HUES6 (cell line): ENCODE measurements at regions not wholly inside any gene's neighbourhood (a gene's known extent, or its start where the extent isn't known, plus 50 kb on each side); places are given as distances from the start of the nearest gene placed in this dataset.

Source experiments
- H3K27ac ChIP-seq: 2 replicates; pipeline ENCODE4 v1.7.0; 2013; ENCODE audit warnings: low read depth, mild to moderate bottlenecking, low read length, inconsistent platforms
- H3K27me3 ChIP-seq: 2 replicates; pipeline ENCODE4 v1.6.1; 2013; ENCODE audit warnings: low read length; ENCODE audit not compliant: control insufficient read depth, insufficient read depth
- H3K36me3 ChIP-seq: 2 replicates; pipeline ENCODE4 v1.6.1; 2013; ENCODE audit warnings: low read length; ENCODE audit not compliant: control insufficient read depth, insufficient read depth
- H3K4me1 ChIP-seq: 2 replicates; pipeline ENCODE4 v1.6.1; 2013; ENCODE audit warnings: low read length; ENCODE audit not compliant: control insufficient read depth, insufficient read depth
- H3K4me3 ChIP-seq: 2 replicates; pipeline ENCODE4 v1.5.1; 2013; ENCODE audit warnings: low read depth, low read length
- H3K9ac ChIP-seq: one replicate; pipeline ENCODE4 v1.6.1; 2013; ENCODE audit warnings: mild to moderate bottlenecking, low read length
- H3K9me3 ChIP-seq: 2 replicates; pipeline ENCODE4 v1.6.1; 2013; ENCODE audit warnings: low read depth, low read length; ENCODE audit not compliant: control insufficient read depth, insufficient read depth

- no peak overlapping the region for H3K4me3 ChIP-seq
- H3K36me3 ChIP-seq, result no peaks in the 10 kb centered on the region
- no peaks in the 10 kb centered on the region for H3K4me1 ChIP-seq
- H3K9me3 ChIP-seq, result no peaks in the 10 kb centered on the region
- no peak overlapping the region for H3K9ac ChIP-seq
- no peaks in the 10 kb centered on the region for H3K27me3 ChIP-seq
- no peak overlapping the region for H3K27ac ChIP-seq
Measured at GRCh38 chr15:79186616-79187015, 95.9 kb upstream of the ANKRD34C start.

- Histone ChIP-seq H3K9ac (no peak overlapping the region), H3K4me3 (no peak overlapping the region)
Measured at GRCh38 chr15:79185199-79185598, 94.6 kb upstream of the RASGRF1 start.

GRCh38 chr15:79184465-79184892, 93.9 kb upstream of the RASGRF1 start:
- Histone ChIP-seq H3K9ac (no peak overlapping the region), H3K9me3 (no peaks in the 10 kb centered on the region), H3K27ac (no peak overlapping the region), H3K36me3 (no peaks in the 10 kb centered on the region), H3K4me3 (no peak overlapping the region), H3K27me3 (no peaks in the 10 kb centered on the region), H3K4me1 (peaks cover 3% of the 10 kb centered on the region)

More at GRCh38 chr15:79185199-79185598, 94.6 kb upstream of the RASGRF1 start:
- Histone ChIP-seq H3K27me3 (no peaks in the 10 kb centered on the region), H3K9me3 (no peaks in the 10 kb centered on the region), H3K4me1 (no peaks in the 10 kb centered on the region), H3K36me3 (no peaks in the 10 kb centered on the region), H3K27ac (no peak overlapping the region)

- Histone ChIP-seq H3K36me3 (no peaks in the 10 kb centered on the region), H3K9ac (no peak overlapping the region), H3K4me3 (no peak overlapping the region), H3K27ac (no peak overlapping the region), H3K27me3 (no peaks in the 10 kb centered on the region), H3K9me3 (no peaks in the 10 kb centered on the region), H3K4me1 (peaks cover 15% of the 10 kb centered on the region)
Measured at GRCh38 chr15:79180318-79180717, 89.7 kb upstream of the RASGRF1 start.

- no peak overlapping the region; the same call in 1 of the 2 replicates for H3K4me3 ChIP-seq
- no peaks in the 10 kb centered on the region for H3K36me3 ChIP-seq
- no peaks in the 10 kb centered on the region for H3K9me3 ChIP-seq
- peak overlapping the region; percentile 44 for H3K9ac ChIP-seq
- peaks cover 15% of the 10 kb centered on the region for H3K4me1 ChIP-seq
- no peaks in the 10 kb centered on the region for H3K27me3 ChIP-seq
- no peak overlapping the region for H3K27ac ChIP-seq
Measured at GRCh38 chr15:79179597-79179996, 89.0 kb upstream of the RASGRF1 start.

- Histone ChIP-seq H3K9me3 (no peaks in the 10 kb centered on the region), H3K36me3 (no peaks in the 10 kb centered on the region), H3K27ac (no peak overlapping the region), H3K9ac (peak overlapping the region; percentile 44), H3K4me1 (peaks cover 15% of the 10 kb centered on the region), H3K4me3 (no peak overlapping the region; the same call in 1 of the 2 replicates), H3K27me3 (no peaks in the 10 kb centered on the region)
Measured at GRCh38 chr15:79179108-79179561, 88.6 kb upstream of the RASGRF1 start.

GRCh38 chr15:79178594-79178993, 88.0 kb upstream of the RASGRF1 start:
- no peak overlapping the region for H3K9ac ChIP-seq
- H3K4me3 ChIP-seq, result no peak overlapping the region
- H3K27me3 ChIP-seq, result no peaks in the 10 kb centered on the region
- no peaks in the 10 kb centered on the region for H3K9me3 ChIP-seq
- no peaks in the 10 kb centered on the region for H3K36me3 ChIP-seq
- H3K27ac ChIP-seq, result no peak overlapping the region
- H3K4me1 ChIP-seq, result peaks cover 15% of the 10 kb centered on the region

- Histone ChIP-seq H3K9ac (no peak overlapping the region), H3K27ac (no peak overlapping the region), H3K4me1 (peaks cover 27% of the 10 kb centered on the region), H3K27me3 (no peaks in the 10 kb centered on the region), H3K4me3 (no peak overlapping the region), H3K9me3 (no peaks in the 10 kb centered on the region), H3K36me3 (no peaks in the 10 kb centered on the region)
Measured at GRCh38 chr15:79176151-79176550, 85.6 kb upstream of the RASGRF1 start.

GRCh38 chr15:79172801-79173460, 82.4 kb upstream of the RASGRF1 start:
- peaks cover 18% of the 10 kb centered on the region for H3K4me1 ChIP-seq
- H3K4me3 ChIP-seq, result no peak overlapping the region
- H3K36me3 ChIP-seq, result no peaks in the 10 kb centered on the region
- H3K27me3 ChIP-seq, result no peaks in the 10 kb centered on the region
- H3K9ac ChIP-seq, result no peak overlapping the region
- H3K9me3 ChIP-seq, result no peaks in the 10 kb centered on the region
- no peak overlapping the region for H3K27ac ChIP-seq

- H3K4me3 ChIP-seq, result no peak overlapping the region
- H3K27ac ChIP-seq, result no peak overlapping the region
- no peaks in the 10 kb centered on the region for H3K36me3 ChIP-seq
- no peaks in the 10 kb centered on the region for H3K27me3 ChIP-seq
- peaks cover 18% of the 10 kb centered on the region for H3K4me1 ChIP-seq
- H3K9ac ChIP-seq, result no peak overlapping the region
- no peaks in the 10 kb centered on the region for H3K9me3 ChIP-seq
Measured at GRCh38 chr15:79172032-79172481, 81.5 kb upstream of the RASGRF1 start.

- no peaks in the 10 kb centered on the region for H3K36me3 ChIP-seq
- peaks cover 18% of the 10 kb centered on the region for H3K4me1 ChIP-seq
- H3K27me3 ChIP-seq, result no peaks in the 10 kb centered on the region
- no peaks in the 10 kb centered on the region for H3K9me3 ChIP-seq
- no peak overlapping the region for H3K4me3 ChIP-seq
- H3K27ac ChIP-seq, result no peak overlapping the region
- H3K9ac ChIP-seq, result peak overlapping the region; percentile 34
Measured at GRCh38 chr15:79171320-79172031, 80.9 kb upstream of the RASGRF1 start.
